GM21360 (cell line): ENCODE measurements at regions not wholly inside any gene's neighbourhood (a gene's known extent, or its start where the extent isn't known, plus 50 kb on each side); places are given as distances from the start of the nearest gene placed in this dataset.
"Not testable (repeated sequence)": the region's sequence is repeated elsewhere in the genome, so short reads cannot be mapped to it uniquely, and the experiment has no call there.

Experiments
- ATAC-seq: cut with Tn5 transposase; IDR thresholded peaks from one replicate; pipeline ENCODE4 v1.9.1; 2021; ENCODE audit warnings: mild to moderate bottlenecking, moderate library complexity; ENCODE audit not compliant: unreplicated experiment

DNA sequence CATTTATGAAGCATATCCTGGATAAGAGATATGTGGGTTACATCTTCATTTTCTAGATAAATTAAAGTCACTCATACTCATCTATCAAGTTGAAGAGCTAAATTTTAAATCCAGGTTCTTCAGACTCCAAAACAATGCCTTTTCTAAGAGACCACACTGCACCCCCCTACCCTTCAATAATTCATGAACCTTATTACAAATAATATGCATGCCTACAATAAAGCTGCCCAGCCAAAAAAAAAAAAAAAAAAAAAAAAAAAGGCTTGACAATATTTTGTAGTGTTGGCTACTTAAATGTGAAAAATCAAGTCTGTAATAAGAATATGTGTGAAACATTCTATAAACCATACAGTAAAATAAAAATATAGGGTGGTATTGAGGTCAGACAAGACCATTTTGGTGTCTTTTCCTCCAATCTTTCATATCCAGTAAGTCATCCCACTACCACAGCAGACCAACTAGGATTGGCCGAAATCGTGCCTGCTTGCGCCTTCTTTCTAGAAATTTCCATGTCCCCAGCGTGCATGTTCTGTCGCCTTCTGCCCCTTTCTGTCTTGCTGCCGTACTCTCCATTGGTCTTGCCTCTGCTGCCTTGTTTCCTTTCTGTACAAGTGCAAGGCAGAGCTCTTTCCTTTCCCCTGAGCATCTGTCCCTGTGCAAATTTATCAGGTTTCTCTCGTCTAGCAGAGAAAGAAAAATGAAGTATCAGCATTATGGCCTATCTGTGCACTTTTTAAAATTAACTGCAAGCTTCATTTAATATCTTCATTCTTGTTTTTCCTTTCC, 92.6 kb upstream of the NDUFV2 start:
- ATAC-seq, result no peak

DNA sequence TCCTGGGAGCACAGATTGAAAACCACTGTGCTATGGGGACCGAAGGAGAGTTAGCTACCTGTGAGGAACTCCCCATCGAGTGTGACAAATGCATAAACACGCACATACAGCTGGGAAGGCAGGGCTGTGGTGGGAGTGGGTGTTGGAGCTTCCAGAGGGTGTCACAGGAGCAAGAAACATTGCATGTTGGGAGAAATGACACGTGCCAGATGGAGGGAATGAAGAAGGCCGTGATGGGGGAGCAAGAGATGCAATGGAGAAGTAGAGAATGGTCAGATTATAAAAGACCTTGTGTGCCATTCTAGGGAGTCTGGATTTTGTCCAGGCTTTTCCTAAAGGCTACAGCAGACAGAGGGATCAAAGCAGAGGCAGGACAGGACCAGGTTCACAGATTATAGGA, 91.1 kb upstream of the NDUFV2 start:
- ATAC-seq, result no peak

- no peak for ATAC-seq
Measured at GRCh38 chr18:9013926-9014373, 88.5 kb upstream of the NDUFV2 start.

- ATAC-seq, result no peak
Measured at GRCh38 chr18:9015689-9016088, 86.8 kb upstream of the NDUFV2 start.

DNA sequence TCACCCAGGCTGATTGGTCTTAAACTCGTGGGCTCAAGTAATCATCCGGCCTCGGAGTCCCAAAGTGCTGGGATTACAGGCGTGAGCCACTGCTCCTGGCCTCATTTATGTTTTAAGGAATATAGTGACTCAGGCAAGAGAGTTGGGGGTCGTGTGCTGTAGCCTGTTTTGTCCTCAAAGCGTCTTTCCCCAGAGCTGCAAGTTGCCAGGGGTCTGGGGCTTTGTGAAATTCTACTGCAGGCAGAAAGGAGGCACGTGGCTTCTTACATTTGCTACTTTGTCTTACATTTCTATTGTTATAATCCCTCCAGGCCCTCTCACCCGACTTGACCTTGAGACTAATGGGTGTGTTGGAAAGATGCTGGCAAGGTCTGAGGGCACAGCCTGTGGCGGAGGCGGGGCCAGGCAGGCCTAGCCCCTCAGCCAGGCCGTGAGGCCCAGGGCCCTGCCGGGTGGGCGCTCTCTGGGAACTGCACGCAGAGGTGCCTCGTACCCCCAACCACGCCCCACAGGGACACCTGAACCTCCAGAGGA, 85.8 kb upstream of the NDUFV2 start:
- ATAC-seq, result no peak

GRCh38 chr18:9017167-9017904, 85.2 kb upstream of the NDUFV2 start:
- peak; percentile 91 for ATAC-seq

DNA sequence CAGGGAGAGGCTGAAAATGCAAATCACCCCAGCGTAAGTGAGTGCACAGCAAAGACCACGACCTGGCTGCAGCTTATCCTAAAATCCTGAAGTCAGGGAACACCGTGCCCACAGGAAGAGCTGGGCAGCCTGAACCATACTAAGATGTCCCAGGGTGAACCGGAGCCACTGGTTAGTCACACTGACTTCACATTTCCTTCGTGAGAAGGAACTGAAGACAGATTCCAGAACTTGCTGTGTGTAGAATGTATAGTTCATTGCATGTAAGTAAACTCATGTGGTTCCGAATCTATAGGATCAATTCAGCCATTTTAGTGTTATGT, 84.6 kb upstream of the NDUFV2 start:
- no peak for ATAC-seq

DNA sequence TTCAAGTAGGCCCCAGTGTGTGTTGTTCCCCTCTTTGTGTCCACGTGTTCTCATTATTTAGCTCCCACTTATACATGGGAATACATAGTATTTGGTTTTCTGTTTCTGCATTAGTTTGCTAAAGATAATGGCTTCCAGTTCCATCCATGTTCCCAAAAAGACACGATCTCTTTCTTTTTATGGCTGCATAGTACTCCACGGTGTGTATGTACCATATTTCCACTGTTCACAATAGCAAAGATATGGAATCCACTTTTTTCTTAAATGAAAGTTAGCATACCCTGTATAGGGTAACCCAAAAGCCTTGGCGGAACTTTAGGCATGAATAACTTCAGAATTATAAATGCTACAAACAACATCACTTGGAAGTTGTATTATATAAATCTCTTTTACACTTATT, 83.4 kb upstream of the NDUFV2 start:
- no peak for ATAC-seq

DNA sequence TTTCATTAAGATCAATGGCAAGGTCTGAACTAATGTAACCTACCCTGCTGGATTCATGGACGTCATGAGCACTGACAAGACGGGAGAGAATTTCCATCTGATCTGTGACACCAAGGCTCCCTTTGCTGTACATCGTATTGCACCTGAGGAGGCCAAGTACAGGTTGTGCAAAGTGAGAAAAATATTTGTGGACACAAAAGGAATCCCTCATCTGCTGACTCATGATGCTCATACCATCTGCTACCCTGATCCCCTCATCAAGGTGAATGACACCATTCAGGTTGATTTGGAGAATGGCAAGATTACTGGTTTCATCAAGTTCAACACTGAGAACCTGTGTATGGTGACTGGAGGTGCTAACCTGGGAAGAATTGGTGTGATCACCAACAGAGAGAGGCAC, 82.3 kb upstream of the NDUFV2 start:
- ATAC-seq, result no peak

DNA sequence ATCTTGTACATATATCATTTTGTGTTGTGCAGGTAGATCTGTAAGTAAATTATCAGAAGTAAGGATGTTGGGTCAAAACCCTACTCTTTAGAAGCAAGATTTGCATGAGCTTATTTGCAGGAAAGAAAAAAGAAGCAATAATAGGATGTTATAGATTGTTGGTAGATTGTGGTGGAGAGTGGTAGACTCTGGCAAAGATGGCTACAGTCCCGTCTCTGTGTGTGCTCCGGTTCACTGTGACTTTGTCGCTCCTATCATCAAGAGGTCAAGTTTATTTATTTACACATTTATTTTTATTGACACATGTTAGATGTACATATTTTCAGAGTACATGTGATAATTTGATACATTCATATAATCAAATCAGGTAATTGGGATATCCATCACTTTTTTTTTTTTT, 81.0 kb upstream of the NDUFV2 start:
- no peak for ATAC-seq

- no peak for ATAC-seq
Measured at GRCh38 chr18:9022397-9023155, 79.9 kb upstream of the NDUFV2 start.

DNA sequence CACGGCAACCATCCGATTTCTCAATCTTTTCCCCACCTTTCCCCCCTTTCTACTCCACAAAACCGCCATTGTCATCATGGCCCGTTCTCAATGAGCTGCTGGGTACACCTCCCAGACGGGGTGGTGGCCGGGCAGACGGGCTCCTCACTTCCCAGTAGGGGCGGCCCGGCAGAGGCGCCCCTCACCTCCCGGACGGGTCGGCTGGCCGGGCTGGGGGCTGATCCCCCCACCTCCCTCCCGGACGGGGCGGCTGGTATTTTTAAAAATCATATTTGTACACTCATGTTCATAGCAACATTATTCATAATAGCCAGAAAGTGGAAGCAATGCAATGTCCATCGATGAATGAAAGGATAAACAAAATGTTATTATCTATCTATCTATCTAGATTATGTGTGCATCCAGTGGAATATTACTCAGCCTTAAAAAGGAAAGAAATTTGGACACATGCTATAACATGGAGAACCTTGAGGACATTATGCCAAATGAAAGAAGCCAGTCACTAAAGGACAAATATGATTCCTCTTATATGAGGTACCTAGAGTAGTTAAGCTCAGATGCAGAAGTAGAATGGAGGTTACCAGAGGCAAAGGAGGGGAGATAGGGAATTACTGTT, 78.4 kb upstream of the NDUFV2 start:
- ATAC-seq, result not testable (repeated sequence)

GRCh38 chr18:9025091-9025838, 77.2 kb upstream of the NDUFV2 start:
- ATAC-seq, result no peak

DNA sequence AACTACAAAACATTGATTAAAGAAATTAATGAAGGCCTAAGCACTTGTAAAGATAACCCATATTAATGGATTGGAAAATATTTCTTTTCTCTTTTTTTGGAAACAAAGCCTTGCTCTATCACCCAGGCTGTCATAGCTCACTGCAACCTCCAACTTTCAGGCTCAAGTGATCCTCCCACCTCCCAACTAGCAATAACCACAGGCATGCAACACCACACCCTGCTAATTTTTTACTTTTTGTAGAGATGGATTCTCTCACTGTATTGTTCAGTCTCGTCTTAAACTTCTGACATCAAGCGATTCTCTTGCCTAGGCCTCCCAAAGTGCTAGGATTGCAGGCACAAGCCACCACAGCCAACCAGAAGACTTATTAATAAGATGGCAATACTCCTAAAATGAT, 73.4 kb upstream of the NDUFV2 start:
- ATAC-seq, result no peak

- no peak for ATAC-seq
Measured at GRCh38 chr18:9032519-9032918, 70.0 kb upstream of the NDUFV2 start.

DNA sequence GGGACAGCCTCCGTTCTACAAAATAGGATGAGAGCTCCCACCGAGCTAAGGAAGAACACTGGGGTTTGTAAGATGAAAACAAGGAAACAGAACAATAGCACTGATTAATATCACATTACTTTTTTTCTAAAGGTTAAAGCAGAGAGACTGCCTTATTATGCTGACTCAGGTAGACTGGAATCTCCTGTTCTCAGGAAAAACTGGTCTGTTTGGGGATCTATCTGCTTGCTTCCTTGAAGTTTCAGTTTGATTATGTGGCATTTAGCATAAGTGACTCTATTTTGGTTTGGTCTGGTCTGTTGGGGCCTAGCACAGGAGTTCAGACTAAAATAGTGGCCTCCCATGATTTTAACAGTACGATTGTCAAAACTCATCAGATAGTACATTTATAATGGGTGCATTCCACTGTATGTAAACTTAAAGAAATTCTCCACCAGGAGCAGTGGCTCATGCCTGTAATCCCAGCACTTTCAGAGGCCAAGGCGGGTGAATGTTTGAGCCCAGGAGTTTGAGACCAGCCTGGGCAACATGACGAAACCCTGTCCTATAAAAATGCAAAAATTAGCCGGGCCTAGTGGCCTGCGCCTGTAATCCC, 64.1 kb upstream of the NDUFV2 start:
- ATAC-seq, result no peak

DNA sequence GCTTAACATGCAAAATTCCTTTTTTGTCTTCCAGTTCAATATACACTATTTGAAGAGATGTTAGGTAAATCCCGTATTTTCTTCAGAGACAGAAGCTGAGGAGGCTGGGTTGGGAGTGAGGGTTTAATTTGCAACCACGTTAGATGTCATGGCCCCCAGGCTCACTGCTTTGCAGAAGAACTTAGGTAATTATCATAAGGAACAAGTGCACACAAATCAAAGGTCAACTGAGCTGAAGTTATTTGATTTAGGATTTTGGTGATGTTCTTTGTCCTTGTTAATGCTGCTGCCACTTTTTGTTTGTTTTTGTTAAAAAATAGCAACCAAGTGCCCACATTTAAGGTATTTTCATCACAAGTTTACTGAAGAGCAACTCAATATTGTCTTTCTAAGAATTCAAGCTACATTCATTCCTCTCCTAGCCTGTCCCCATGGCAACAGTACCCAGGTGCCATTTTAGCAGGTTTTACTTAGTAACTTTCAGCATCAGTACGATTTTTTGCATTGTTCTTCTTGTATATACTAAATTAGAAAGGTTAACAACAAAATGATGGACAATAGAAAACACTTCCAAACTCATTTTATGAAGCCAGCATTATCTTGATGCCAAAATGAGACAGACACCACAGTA, 62.9 kb upstream of the NDUFV2 start:
- ATAC-seq, result no peak

- ATAC-seq, result no peak
Measured at GRCh38 chr18:9042766-9043481, 59.6 kb upstream of the NDUFV2 start.

DNA sequence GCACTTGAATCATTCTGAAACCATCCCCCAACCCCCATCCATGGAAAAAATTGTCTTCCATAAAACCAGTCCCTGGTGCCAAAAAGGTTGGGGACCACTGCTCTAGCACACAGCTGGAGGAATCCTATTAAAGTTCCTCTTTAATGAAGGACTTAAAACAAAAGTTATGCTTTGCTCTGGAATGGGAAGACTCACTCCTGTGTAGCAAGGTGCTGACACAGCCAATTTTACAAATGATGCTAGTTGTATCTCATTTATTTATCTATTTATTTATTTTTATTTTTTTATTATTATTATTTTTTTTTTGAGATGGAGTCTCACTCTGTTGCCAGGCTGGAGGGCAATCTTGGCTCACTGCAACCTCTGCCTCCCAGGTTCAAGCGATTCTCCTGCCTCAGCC, 58.9 kb upstream of the NDUFV2 start:
- ATAC-seq, result no peak
